UCSD-AML1 (cell line): ENCODE measurements at regions not wholly inside any gene's neighbourhood (a gene's known extent, or its start where the extent isn't known, plus 50 kb on each side); places are given as distances from the start of the nearest gene placed in this dataset.
A peak's percentile ranks its signal among the peaks of the same experiment; 100 is the strongest.
"Not testable (repeated sequence)": the region's sequence is repeated elsewhere in the genome, so short reads cannot be mapped to it uniquely, and the experiment has no call there.

Experiments
- DNase-seq: peaks from one replicate; lab custom pipeline; 2025; ENCODE audit not compliant: unreplicated experiment; lab: John Stamatoyannopoulos, UW

GRCh38 chr2:35185861-35186412 is 1169.6 kb upstream of the CRIM1 start:
- DNase-seq: no peak

GRCh38 chr2:35184471-35184870 is 1171.1 kb upstream of the CRIM1 start:
- DNase-seq: no peak

GRCh38 chr2:35176726-35177125 is 1178.9 kb upstream of the CRIM1 start:
- not testable (repeated sequence) for DNase-seq

- no peak for DNase-seq
Measured at GRCh38 chr2:35174845-35175244, 1180.7 kb upstream of the CRIM1 start.

- no peak for DNase-seq
Measured at GRCh38 chr2:35172687-35173086, 1182.9 kb upstream of the CRIM1 start.

GRCh38 chr2:35168351-35168750 is 1187.2 kb upstream of the CRIM1 start:
- DNase-seq: no peak

- no peak for DNase-seq
Measured at GRCh38 chr2:35163948-35164347, 1191.6 kb upstream of the CRIM1 start.

- DNase-seq: no peak
Measured at GRCh38 chr2:35160871-35161270, 1194.7 kb upstream of the CRIM1 start.

- DNase-seq: no peak
Measured at GRCh38 chr2:35125871-35126270, 1229.7 kb upstream of the CRIM1 start.

GRCh38 chr2:35125278-35125677 is 1230.3 kb upstream of the CRIM1 start:
- no peak for DNase-seq

GRCh38 chr2:35116151-35116550 is 1239.4 kb upstream of the CRIM1 start:
- no peak for DNase-seq

- peak; percentile 8 for DNase-seq
Measured at GRCh38 chr2:35114765-35115164, 1240.8 kb upstream of the CRIM1 start.

GRCh38 chr2:35112367-35112766 is 1243.2 kb upstream of the CRIM1 start:
- DNase-seq: not testable (repeated sequence)

GRCh38 chr2:35104309-35104708 is 1251.3 kb upstream of the CRIM1 start:
- no peak for DNase-seq

GRCh38 chr2:35099342-35099741 is 1256.2 kb upstream of the CRIM1 start:
- no peak for DNase-seq

- no peak for DNase-seq
Measured at GRCh38 chr2:35082072-35082471, 1273.5 kb upstream of the CRIM1 start.

GRCh38 chr2:35081622-35082015 is 1274.0 kb upstream of the CRIM1 start:
- no peak for DNase-seq

- no peak for DNase-seq
Measured at GRCh38 chr2:35081001-35081621, 1274.5 kb upstream of the CRIM1 start.

GRCh38 chr2:35080231-35080910 is 1275.2 kb upstream of the CRIM1 start:
- no peak for DNase-seq

- no peak for DNase-seq
Measured at GRCh38 chr2:35067420-35067819, 1288.2 kb upstream of the CRIM1 start.

GRCh38 chr2:35063836-35064235 is 1291.7 kb upstream of the CRIM1 start:
- no peak for DNase-seq

- no peak for DNase-seq
Measured at GRCh38 chr2:35035883-35036282, 1319.7 kb upstream of the CRIM1 start.

- no peak for DNase-seq
Measured at GRCh38 chr2:35033748-35034147, 1321.8 kb upstream of the CRIM1 start.
